SK-N-SH (cell line): ENCODE measurements at regions not wholly inside any gene's neighbourhood (a gene's known extent, or its start where the extent isn't known, plus 50 kb on each side); places are given as distances from the start of the nearest gene placed in this dataset.

Experiments
- CTCF ChIP-seq: fragments of 200-600 bp; sonication (generic); IDR thresholded peaks from 2 replicates; pipeline ENCODE4 v1.6.1; 2017; ENCODE audit warnings: antibody characterized with exemption, mild to moderate bottlenecking, moderate library complexity
- EZH2phosphoT487 ChIP-seq: fragments of 200-600 bp; sonication (generic); IDR thresholded peaks from 2 replicates; pipeline ENCODE4 v1.6.1; 2017; ENCODE audit warnings: low read depth, mixed run types, mild to moderate bottlenecking, antibody characterized with exemption, moderate library complexity, borderline replicate concordance
- TAF1 ChIP-seq: IDR thresholded peaks from 2 replicates; pipeline ENCODE4 v1.6.1; 2012; ENCODE audit warnings: low read depth, mild to moderate bottlenecking, low read length, moderate library complexity, borderline replicate concordance
- YY1 ChIP-seq: IDR thresholded peaks from 2 replicates; pipeline ENCODE4 v1.4.0; 2012; ENCODE audit warnings: low read depth, mild to moderate bottlenecking

- TF ChIP-seq EZH2phosphoT487 (no peak), TAF1 (no peak), YY1 (no peak), CTCF (no peak)
Measured at GRCh38 chr7:110432061-110432553, 658.8 kb upstream of the LRRN3 start.
